ENCODE measurements at regions not wholly inside any gene's neighbourhood (a gene's known extent, or its start where the extent isn't known, plus 50 kb on each side); places are given as distances from the start of the nearest gene placed in this dataset.

- H3K36me3 ChIP-seq = no peaks in the 10 kb centered on the region
- intact Hi-C loops (cut with DNase I) = no loop called here
- TF ChIP-seq, protein P1, sequence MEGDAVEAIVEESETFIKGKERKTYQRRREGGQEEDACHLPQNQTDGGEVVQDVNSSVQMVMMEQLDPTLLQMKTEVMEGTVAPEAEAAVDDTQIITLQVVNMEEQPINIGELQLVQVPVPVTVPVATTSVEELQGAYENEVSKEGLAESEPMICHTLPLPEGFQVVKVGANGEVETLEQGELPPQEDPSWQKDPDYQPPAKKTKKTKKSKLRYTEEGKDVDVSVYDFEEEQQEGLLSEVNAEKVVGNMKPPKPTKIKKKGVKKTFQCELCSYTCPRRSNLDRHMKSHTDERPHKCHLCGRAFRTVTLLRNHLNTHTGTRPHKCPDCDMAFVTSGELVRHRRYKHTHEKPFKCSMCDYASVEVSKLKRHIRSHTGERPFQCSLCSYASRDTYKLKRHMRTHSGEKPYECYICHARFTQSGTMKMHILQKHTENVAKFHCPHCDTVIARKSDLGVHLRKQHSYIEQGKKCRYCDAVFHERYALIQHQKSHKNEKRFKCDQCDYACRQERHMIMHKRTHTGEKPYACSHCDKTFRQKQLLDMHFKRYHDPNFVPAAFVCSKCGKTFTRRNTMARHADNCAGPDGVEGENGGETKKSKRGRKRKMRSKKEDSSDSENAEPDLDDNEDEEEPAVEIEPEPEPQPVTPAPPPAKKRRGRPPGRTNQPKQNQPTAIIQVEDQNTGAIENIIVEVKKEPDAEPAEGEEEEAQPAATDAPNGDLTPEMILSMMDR (IDR thresholded peaks at IDR 0.05) = no peak
- H3K9ac ChIP-seq (ENCODE audit: low read depth in 2 of 2, low read length in 2 of 2) = no peak overlapping the region
- DNase-seq = no peak
- H3K9me3 ChIP-seq = no peaks in the 10 kb centered on the region
- H3K27me3 ChIP-seq = no peaks in the 10 kb centered on the region
- peaks cover 9% of the 10 kb centered on the region for H3K4me1 ChIP-seq
- no peak overlapping the region for H3K27ac ChIP-seq
- no peak overlapping the region for H3K4me3 ChIP-seq
Observed at GRCh38 chr9:94159069-94159939, 75.0 kb downstream of the PTPDC1 start.

GRCh38 chr9:94160594-94161501, 76.6 kb downstream of the PTPDC1 start:
- H3K27ac ChIP-seq = no peak overlapping the region
- no peak for DNase-seq
- TF ChIP-seq, protein P1 (IDR thresholded peaks at IDR 0.05) = no peak
- no peak overlapping the region for H3K4me3 ChIP-seq
- intact Hi-C loops (cut with DNase I) = no loop called here
- no peaks in the 10 kb centered on the region for H3K9me3 ChIP-seq
- H3K4me1 ChIP-seq = peaks cover 9% of the 10 kb centered on the region
- H3K27me3 ChIP-seq = no peaks in the 10 kb centered on the region
- H3K9ac ChIP-seq (ENCODE audit: low read depth in 2 of 2, low read length in 2 of 2) = no peak overlapping the region
- no peaks in the 10 kb centered on the region for H3K36me3 ChIP-seq

GRCh38 chr9:94161673-94162072, 77.4 kb downstream of the PTPDC1 start:
- intact Hi-C loops (cut with DNase I) = no loop called here
- H3K4me1 ChIP-seq = peaks cover 7% of the 10 kb centered on the region
- no peak overlapping the region for H3K27ac ChIP-seq
- DNase-seq = no peak
- H3K9ac ChIP-seq (ENCODE audit: low read depth in 2 of 2, low read length in 2 of 2) = no peak overlapping the region
- H3K4me3 ChIP-seq = no peak overlapping the region
- no peaks in the 10 kb centered on the region for H3K36me3 ChIP-seq
- TF ChIP-seq, protein P1 (IDR thresholded peaks at IDR 0.05) = no peak
- H3K9me3 ChIP-seq = no peaks in the 10 kb centered on the region
- no peaks in the 10 kb centered on the region for H3K27me3 ChIP-seq

DNA sequence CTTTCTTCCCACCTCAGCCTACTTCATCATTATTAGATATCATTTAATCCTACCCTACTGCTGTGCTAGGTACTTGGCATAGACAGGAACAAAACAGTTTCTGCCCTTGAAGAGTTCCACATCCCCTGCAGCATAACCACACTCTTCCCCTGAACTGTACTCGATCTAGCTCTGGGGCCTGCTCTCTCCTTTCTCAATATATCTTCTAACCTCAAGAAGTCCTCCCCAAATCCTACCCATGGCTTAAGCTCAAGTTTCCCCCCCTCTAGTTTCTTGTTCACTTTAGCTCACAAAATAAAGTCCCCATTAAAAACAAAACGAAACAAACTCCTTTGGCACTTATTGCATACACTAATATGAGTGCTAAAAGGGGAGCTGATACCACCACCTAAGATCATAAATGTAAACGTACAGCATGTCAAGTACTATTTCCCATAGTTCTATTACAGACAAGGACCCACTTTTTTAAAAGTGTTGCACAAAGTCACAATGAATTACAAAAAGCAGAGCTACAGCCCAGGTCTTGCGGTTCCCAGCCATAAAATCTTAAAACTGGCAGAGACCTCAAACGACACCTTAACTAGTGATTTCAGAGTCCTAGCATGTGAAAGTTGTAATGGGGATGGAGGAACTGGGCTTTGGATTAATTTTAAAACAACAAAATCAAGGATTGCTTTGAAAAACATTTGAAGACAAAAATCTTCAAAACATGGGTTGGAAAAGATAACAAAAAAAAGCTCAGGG, 80.7 kb downstream of the PTPDC1 start:
- intact Hi-C loops (cut with DNase I) = no loop called here
- TF ChIP-seq, protein P1 (IDR thresholded peaks at IDR 0.05) = no peak
- H3K36me3 ChIP-seq = no peaks in the 10 kb centered on the region
- H3K9ac ChIP-seq (ENCODE audit: low read depth in 2 of 2, low read length in 2 of 2) = peak overlapping the region in 1 of 2 donors; percentile 57
- no peak for DNase-seq
- H3K27me3 ChIP-seq = no peaks in the 10 kb centered on the region
- peak overlapping the region; percentile 45 for H3K4me3 ChIP-seq
- H3K9me3 ChIP-seq = no peaks in the 10 kb centered on the region
- no peaks in the 10 kb centered on the region for H3K4me1 ChIP-seq
- no peak overlapping the region for H3K27ac ChIP-seq
